ENCODE measurements at regions not wholly inside any gene's neighbourhood (a gene's known extent, or its start where the extent isn't known, plus 50 kb on each side); places are given as distances from the start of the nearest gene placed in this dataset.

- DNase-seq (ENCODE audit: low spot score) (no peak), ATAC-seq (no peak)
- Histone ChIP-seq H3F3A (replicated peaks; ENCODE audit: low read depth) (no peaks in the 10 kb centered on the region), H3K27ac (ENCODE audit: low read depth) (no peak overlapping the region), H3K27me3 (ENCODE audit: insufficient read depth) (no peaks in the 10 kb centered on the region), H3K4me1 (ENCODE audit: insufficient read depth) (no peaks in the 10 kb centered on the region), H2AFZ (no peak overlapping the region), H3K79me2 (replicated peaks; ENCODE audit: insufficient read depth) (no peaks in the 10 kb centered on the region), H3K4me2 (no peak overlapping the region), H3K36me3 (ENCODE audit: insufficient read depth) (no peaks in the 10 kb centered on the region), H3K4me3 (no peak overlapping the region), H3K9me2 (ENCODE audit: insufficient read depth) (no peaks in the 10 kb centered on the region), H4K20me1 (replicated peaks; ENCODE audit: insufficient read depth) (no peaks in the 10 kb centered on the region)
- Mint-ChIP-seq H3K27ac (no peak overlapping the region), H3K27me3 (ENCODE audit: insufficient read depth, low read depth, poor library complexity) (no peaks in the 10 kb centered on the region), H3K4me3 (no peak overlapping the region), H3K36me3 (ENCODE audit: low read depth) (no peaks in the 10 kb centered on the region), H3K9me3 (no peaks in the 10 kb centered on the region; the same call in 2 of the 3 replicates), H3K4me1 (no peaks in the 10 kb centered on the region)
- no peak for TF ChIP-seq EZH2 (IDR thresholded peaks at IDR 0.05; ENCODE audit: low read depth, unreplicated experiment)
- TF ChIP-seq CTCF (conservative IDR thresholded peaks at IDR 0.05; ENCODE audit: low read depth in 2 of 2) = 0 out of 4 replicates have a peak, but pooled peaks of 1 of the 2 experiments have one; percentile 23
- no peak for TF ChIP-seq POLR2AphosphoS5 (IDR thresholded peaks at IDR 0.05; ENCODE audit: low read depth)
- no peak for TF ChIP-seq CREB1 (CRISPR knock-in tag; IDR thresholded peaks at IDR 0.05; ENCODE audit: low read depth)
- TF ChIP-seq REST (IDR thresholded peaks at IDR 0.05; ENCODE audit: unreplicated experiment) = no peak
- no peak for TF ChIP-seq ETS1 (IDR thresholded peaks at IDR 0.05)
- TF ChIP-seq ZNF331 (CRISPR knock-in tag; IDR thresholded peaks at IDR 0.05; ENCODE audit: low read depth) = no peak
- no peak for TF ChIP-seq STAT1 (IDR thresholded peaks at IDR 0.05; ENCODE audit: unreplicated experiment)
Measured at GRCh38 chr16:73823205-73823849, 473.3 kb upstream of the PSMD7 start.
